PFSK-1 (cell line): ENCODE measurements at regions not wholly inside any gene's neighbourhood (a gene's known extent, or its start where the extent isn't known, plus 50 kb on each side); places are given as distances from the start of the nearest gene placed in this dataset.

Source experiments
- POLR2AphosphoS5 ChIP-seq: IDR thresholded peaks from 2 replicates; pipeline ENCODE4 v1.6.1; 2012; ENCODE audit warnings: low read depth, mild to moderate bottlenecking, control low read depth, low read length, moderate library complexity
- REST ChIP-seq, 2 experiments: IDR thresholded peaks; 2 replicates each; pipeline versions ENCODE4 v1.6.1 to v1.8.0; 2011 to 2012; ENCODE audit warnings: low read depth in 2 of 2, low read length in 2 of 2, control low read depth in 1 of 2, inconsistent platforms in 1 of 2, mild to moderate bottlenecking in 1 of 2, moderate library complexity in 1 of 2; ENCODE audit not compliant: insufficient read depth in 1 of 2
- TAF1 ChIP-seq: IDR thresholded peaks from 2 replicates; pipeline ENCODE4 v1.6.1; 2012; ENCODE audit warnings: low read length, control low read depth, borderline replicate concordance; ENCODE audit not compliant: insufficient read depth

GRCh38 chr6:139701003-139701402, 326.6 kb upstream of the CITED2 start:
- TF ChIP-seq POLR2AphosphoS5 = no peak
- TF ChIP-seq REST (IDR thresholded peaks at IDR 0.05; ENCODE audit: insufficient read depth in 1 of 2, low read depth in 2 of 2, low read length in 2 of 2) = no peak
- TF ChIP-seq TAF1 = no peak
